ENCODE measurements at regions not wholly inside any gene's neighbourhood (a gene's known extent, or its start where the extent isn't known, plus 50 kb on each side); places are given as distances from the start of the nearest gene placed in this dataset.

GRCh38 chr18:52069201-52069600 is 270.8 kb upstream of the DCC start:
- no peak overlapping the region for H3K27ac ChIP-seq (ENCODE audit: low read depth, low read length)
- 0% methylated on average over 1 of the region's 2 CpGs for WGBS
- peaks cover 15% of the 10 kb centered on the region for H3K9me3 ChIP-seq (ENCODE audit: insufficient read depth, low read depth, low read length)
- H3K9ac ChIP-seq (ENCODE audit: low read depth, low read length), result no peak overlapping the region
- no peaks in the 10 kb centered on the region for H3K36me3 ChIP-seq (ENCODE audit: insufficient read depth, low read length)
- peaks cover 9% of the 10 kb centered on the region for H3K27me3 ChIP-seq (ENCODE audit: insufficient read depth, low read length)
- H3K4me3 ChIP-seq (ENCODE audit: low read length), result no peak overlapping the region
- 0 out of 2 replicates have a peak, but pooled peaks cover 2% of the 10 kb centered on the region for H3K4me1 ChIP-seq (ENCODE audit: insufficient read depth, low read length)

DNA sequence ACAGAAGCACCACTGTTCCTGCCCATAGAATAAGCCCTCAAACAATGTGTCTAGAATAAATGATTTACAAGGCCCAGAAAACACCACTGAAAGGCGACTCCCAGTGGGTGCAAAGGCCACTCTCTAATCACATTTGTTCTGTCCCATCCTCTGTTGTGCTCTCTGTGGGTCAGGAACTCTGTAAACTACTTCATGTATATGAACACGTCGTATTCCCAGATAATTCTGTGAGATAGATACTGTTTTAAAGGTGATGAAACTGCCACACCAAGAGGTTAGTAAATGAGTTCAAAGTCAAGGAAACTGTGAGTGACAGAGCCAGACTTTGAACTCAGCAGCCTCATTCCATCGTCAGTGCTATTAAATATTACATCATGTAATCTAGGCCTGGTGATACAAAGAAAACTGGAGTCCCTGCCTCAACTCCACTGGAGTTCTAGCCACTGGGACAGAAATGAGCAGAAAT is 269.7 kb upstream of the DCC start:
- H3K4me3 ChIP-seq (ENCODE audit: low read length), result no peak overlapping the region
- no peak overlapping the region for H3K27ac ChIP-seq (ENCODE audit: low read depth, low read length)
- no peak overlapping the region for H3K9ac ChIP-seq (ENCODE audit: low read depth, low read length)
- H3K36me3 ChIP-seq (ENCODE audit: insufficient read depth, low read length), result no peaks in the 10 kb centered on the region
- 93% methylated on average over 4 of the region's 4 CpGs for WGBS
- H3K27me3 ChIP-seq (ENCODE audit: insufficient read depth, low read length), result peaks cover 9% of the 10 kb centered on the region
- peaks cover 15% of the 10 kb centered on the region for H3K9me3 ChIP-seq (ENCODE audit: insufficient read depth, low read depth, low read length)
- H3K4me1 ChIP-seq (ENCODE audit: insufficient read depth, low read length), result 0 out of 2 replicates have a peak, but pooled peaks cover 2% of the 10 kb centered on the region

- no peaks in the 10 kb centered on the region for H3K9me3 ChIP-seq (ENCODE audit: insufficient read depth, low read depth, low read length)
- H3K27ac ChIP-seq (ENCODE audit: low read depth, low read length), result no peak overlapping the region
- H3K4me1 ChIP-seq (ENCODE audit: insufficient read depth, low read length), result no peaks in the 10 kb centered on the region
- H3K4me3 ChIP-seq (ENCODE audit: low read length), result no peak overlapping the region
- no peaks in the 10 kb centered on the region for H3K36me3 ChIP-seq (ENCODE audit: insufficient read depth, low read length)
- no peaks in the 10 kb centered on the region for H3K27me3 ChIP-seq (ENCODE audit: insufficient read depth, low read length)
- no peak overlapping the region for H3K9ac ChIP-seq (ENCODE audit: low read depth, low read length)
- whole genome bisulfite sequencing, result 95% methylated on average over 7 of the region's 7 CpGs
Measured at GRCh38 chr18:52077251-52077983, 262.6 kb upstream of the DCC start.

DNA sequence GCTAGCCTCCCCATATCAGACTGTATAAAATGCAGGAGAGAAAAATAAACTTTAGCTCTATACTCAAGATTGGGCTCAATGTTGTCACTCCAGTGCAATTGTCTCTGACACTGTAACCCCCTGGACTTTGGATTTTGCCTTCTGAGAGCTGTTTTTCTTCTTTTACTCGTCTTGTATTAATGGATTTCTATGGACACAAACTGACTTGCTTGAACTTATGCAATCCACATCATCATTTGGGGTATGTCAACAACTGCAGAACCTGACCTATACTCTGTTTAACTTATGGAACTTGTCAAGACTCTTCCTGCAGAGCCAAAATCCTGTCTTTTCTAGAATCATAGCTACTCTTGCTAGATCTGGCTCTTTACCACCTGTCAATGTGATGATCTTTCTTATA is 257.8 kb upstream of the DCC start:
- Histone ChIP-seq H3K4me3 (ENCODE audit: low read length) (no peak overlapping the region), H3K27ac (ENCODE audit: low read depth, low read length) (no peak overlapping the region), H3K27me3 (ENCODE audit: insufficient read depth, low read length) (no peaks in the 10 kb centered on the region), H3K4me1 (ENCODE audit: insufficient read depth, low read length) (no peaks in the 10 kb centered on the region), H3K9ac (ENCODE audit: low read depth, low read length) (no peak overlapping the region), H3K9me3 (ENCODE audit: insufficient read depth, low read depth, low read length) (no peaks in the 10 kb centered on the region), H3K36me3 (ENCODE audit: insufficient read depth, low read length) (no peaks in the 10 kb centered on the region)
- WGBS, result 100% methylated on average over 1 of the region's 1 CpG

DNA sequence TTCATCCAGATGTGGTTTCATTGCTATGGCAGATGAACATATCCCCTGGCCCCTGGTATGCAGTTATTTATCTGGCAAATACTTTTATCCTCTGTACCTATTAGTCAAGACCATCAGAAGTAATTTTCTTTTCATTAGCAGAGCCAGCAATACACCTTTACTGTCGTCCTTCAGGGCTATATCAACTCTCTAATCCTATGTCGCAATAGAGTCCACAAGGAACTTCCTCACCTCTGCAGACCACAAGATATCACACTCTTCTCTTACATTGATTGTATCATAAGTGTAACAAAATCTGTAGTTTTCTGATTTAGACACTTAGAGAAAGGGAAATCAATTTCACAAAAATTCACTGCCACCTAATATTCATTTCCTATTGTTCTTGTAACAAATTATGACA is 252.9 kb upstream of the DCC start:
- 93% methylated on average over 2 of the region's 2 CpGs for WGBS
- H3K9ac ChIP-seq (ENCODE audit: low read depth, low read length), result no peak overlapping the region
- no peak overlapping the region for H3K4me3 ChIP-seq (ENCODE audit: low read length)
- H3K27me3 ChIP-seq (ENCODE audit: insufficient read depth, low read length), result no peaks in the 10 kb centered on the region
- no peaks in the 10 kb centered on the region for H3K36me3 ChIP-seq (ENCODE audit: insufficient read depth, low read length)
- no peak overlapping the region for H3K27ac ChIP-seq (ENCODE audit: low read depth, low read length)
- no peaks in the 10 kb centered on the region for H3K9me3 ChIP-seq (ENCODE audit: insufficient read depth, low read depth, low read length)
- no peaks in the 10 kb centered on the region for H3K4me1 ChIP-seq (ENCODE audit: insufficient read depth, low read length)

GRCh38 chr18:52090005-52090404 is 250.0 kb upstream of the DCC start:
- Histone ChIP-seq H3K36me3 (ENCODE audit: insufficient read depth, low read length) (no peaks in the 10 kb centered on the region), H3K9me3 (ENCODE audit: insufficient read depth, low read depth, low read length) (no peaks in the 10 kb centered on the region), H3K4me1 (ENCODE audit: insufficient read depth, low read length) (no peaks in the 10 kb centered on the region), H3K27ac (ENCODE audit: low read depth, low read length) (no peak overlapping the region), H3K9ac (ENCODE audit: low read depth, low read length) (no peak overlapping the region), H3K4me3 (ENCODE audit: low read length) (no peak overlapping the region), H3K27me3 (ENCODE audit: insufficient read depth, low read length) (no peaks in the 10 kb centered on the region)

DNA sequence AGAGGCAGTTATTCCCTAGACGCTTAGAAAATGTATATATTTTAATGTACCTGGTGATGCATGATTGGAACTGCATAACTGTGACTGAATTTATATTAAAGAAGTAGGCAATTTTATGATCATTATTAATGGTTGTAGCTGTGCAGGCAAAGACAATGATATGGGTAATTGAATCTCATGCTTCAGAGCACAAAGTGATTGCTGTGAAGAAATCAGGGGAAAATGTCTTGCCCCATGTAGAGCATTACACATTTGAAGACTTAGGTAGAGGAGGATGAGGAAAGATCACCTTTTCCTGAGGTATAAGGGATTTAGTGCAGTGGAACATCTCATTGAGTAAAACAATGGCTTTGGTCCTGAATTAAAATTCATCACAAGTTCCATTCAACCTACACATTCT is 246.8 kb upstream of the DCC start:
- H3K27me3 ChIP-seq (ENCODE audit: insufficient read depth, low read length), result no peaks in the 10 kb centered on the region
- H3K4me1 ChIP-seq (ENCODE audit: insufficient read depth, low read length), result no peaks in the 10 kb centered on the region
- no peak overlapping the region for H3K9ac ChIP-seq (ENCODE audit: low read depth, low read length)
- H3K4me3 ChIP-seq (ENCODE audit: low read length), result no peak overlapping the region
- no peaks in the 10 kb centered on the region for H3K9me3 ChIP-seq (ENCODE audit: insufficient read depth, low read depth, low read length)
- no peaks in the 10 kb centered on the region for H3K36me3 ChIP-seq (ENCODE audit: insufficient read depth, low read length)
- WGBS, result 94% methylated on average over 1 of the region's 1 CpG
- no peak overlapping the region for H3K27ac ChIP-seq (ENCODE audit: low read depth, low read length)

DNA sequence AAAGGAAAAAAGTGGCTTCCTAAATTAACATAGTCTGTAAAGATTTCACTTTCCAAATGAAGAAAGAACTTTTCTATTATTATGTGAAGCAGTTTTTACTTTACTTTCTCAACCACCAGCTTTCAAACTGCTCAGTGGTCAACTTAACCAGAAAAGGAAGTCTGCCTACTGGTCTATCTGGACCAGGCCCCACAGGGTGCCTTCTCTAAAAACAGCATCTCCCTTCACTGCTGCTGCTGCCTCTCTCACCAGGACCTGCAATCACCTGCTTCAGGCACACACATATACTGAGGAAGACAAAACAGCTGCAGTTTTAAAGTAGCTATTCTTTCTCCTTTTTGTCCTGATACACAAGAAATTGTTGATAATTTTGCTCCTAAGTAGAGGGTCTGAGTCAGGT is 221.3 kb upstream of the DCC start:
- no peak overlapping the region for H3K27ac ChIP-seq (ENCODE audit: low read depth, low read length)
- peaks cover 8% of the 10 kb centered on the region; the same call in 1 of the 2 replicates for H3K4me1 ChIP-seq (ENCODE audit: insufficient read depth, low read length)
- H3K4me3 ChIP-seq (ENCODE audit: low read length), result no peak overlapping the region
- no peaks in the 10 kb centered on the region for H3K27me3 ChIP-seq (ENCODE audit: insufficient read depth, low read length)
- no peaks in the 10 kb centered on the region for H3K9me3 ChIP-seq (ENCODE audit: insufficient read depth, low read depth, low read length)
- H3K36me3 ChIP-seq (ENCODE audit: insufficient read depth, low read length), result no peaks in the 10 kb centered on the region
- H3K9ac ChIP-seq (ENCODE audit: low read depth, low read length), result no peak overlapping the region

- Histone ChIP-seq H3K4me1 (ENCODE audit: insufficient read depth, low read length) (no peaks in the 10 kb centered on the region), H3K27me3 (ENCODE audit: insufficient read depth, low read length) (no peaks in the 10 kb centered on the region), H3K9ac (ENCODE audit: low read depth, low read length) (no peak overlapping the region), H3K9me3 (ENCODE audit: insufficient read depth, low read depth, low read length) (no peaks in the 10 kb centered on the region), H3K36me3 (ENCODE audit: insufficient read depth, low read length) (no peaks in the 10 kb centered on the region), H3K4me3 (ENCODE audit: low read length) (no peak overlapping the region), H3K27ac (ENCODE audit: low read depth, low read length) (no peak overlapping the region)
- WGBS, result 94% methylated on average over 4 of the region's 4 CpGs
Measured at GRCh38 chr18:52130624-52131301, 209.2 kb upstream of the DCC start.

- no peak overlapping the region for H3K27ac ChIP-seq (ENCODE audit: low read depth, low read length)
- no peak overlapping the region for H3K4me3 ChIP-seq (ENCODE audit: low read length)
- no peaks in the 10 kb centered on the region for H3K36me3 ChIP-seq (ENCODE audit: insufficient read depth, low read length)
- WGBS, result 93% methylated on average over 3 of the region's 3 CpGs
- H3K9me3 ChIP-seq (ENCODE audit: insufficient read depth, low read depth, low read length), result peaks cover 5% of the 10 kb centered on the region
- H3K27me3 ChIP-seq (ENCODE audit: insufficient read depth, low read length), result no peaks in the 10 kb centered on the region
- no peak overlapping the region for H3K9ac ChIP-seq (ENCODE audit: low read depth, low read length)
- no peaks in the 10 kb centered on the region for H3K4me1 ChIP-seq (ENCODE audit: insufficient read depth, low read length)
Measured at GRCh38 chr18:52131845-52132244, 208.2 kb upstream of the DCC start.

DNA sequence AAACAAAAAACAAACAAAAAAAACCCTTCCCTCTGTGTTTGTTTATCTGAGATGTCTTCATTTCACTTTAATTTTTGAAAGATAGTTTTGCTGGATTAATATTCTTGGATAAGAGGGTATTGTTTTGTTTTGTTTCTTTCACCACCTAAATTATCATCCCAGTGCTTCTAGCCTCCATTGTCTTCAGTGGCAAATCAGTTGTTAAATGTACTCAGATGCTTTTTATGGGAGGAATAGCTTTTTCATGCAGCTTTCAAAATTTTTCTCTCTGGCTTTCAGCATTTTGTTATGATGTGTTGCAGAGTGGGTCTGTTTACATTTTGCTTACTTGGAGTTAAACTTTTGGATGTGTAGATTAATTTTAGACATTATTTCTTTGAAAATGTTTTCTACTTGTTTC is 203.5 kb upstream of the DCC start:
- H3K9me3 ChIP-seq (ENCODE audit: insufficient read depth, low read depth, low read length), result peaks cover 18% of the 10 kb centered on the region
- H3K27ac ChIP-seq (ENCODE audit: low read depth, low read length), result no peak overlapping the region
- no peak overlapping the region for H3K9ac ChIP-seq (ENCODE audit: low read depth, low read length)
- H3K36me3 ChIP-seq (ENCODE audit: insufficient read depth, low read length), result no peaks in the 10 kb centered on the region
- H3K4me1 ChIP-seq (ENCODE audit: insufficient read depth, low read length), result no peaks in the 10 kb centered on the region
- H3K4me3 ChIP-seq (ENCODE audit: low read length), result no peak overlapping the region
- no peaks in the 10 kb centered on the region for H3K27me3 ChIP-seq (ENCODE audit: insufficient read depth, low read length)
